ENCODE measurements at regions not wholly inside any gene's neighbourhood (a gene's known extent, or its start where the extent isn't known, plus 50 kb on each side); places are given as distances from the start of the nearest gene placed in this dataset.

- TF ChIP-seq CTCF (conservative IDR thresholded peaks at IDR 0.05) (no peak), EZH2 (IDR thresholded peaks at IDR 0.05; ENCODE audit: low read depth) (no peak)
These were observed 267.7 kb downstream of the XXYLT1 start for GRCh38 chr3:195003006-195003892.
